ENCODE measurements at regions not wholly inside any gene's neighbourhood (a gene's known extent, or its start where the extent isn't known, plus 50 kb on each side); places are given as distances from the start of the nearest gene placed in this dataset.

- Histone ChIP-seq H2AFZ (ENCODE audit: low read depth, low read length) (no peak overlapping the region), H3K36me3 (ENCODE audit: insufficient read depth, low read length) (no peaks in the 10 kb centered on the region), H3K4me1 (ENCODE audit: insufficient read depth, low read length) (no peaks in the 10 kb centered on the region), H3K4me3 (ENCODE audit: insufficient read depth, low read depth, low read length) (no peak overlapping the region), H3K79me2 (ENCODE audit: insufficient read depth, low read length) (no peaks in the 10 kb centered on the region), H3K27me3 (ENCODE audit: insufficient read depth, low read length) (no peaks in the 10 kb centered on the region), H4K20me1 (ENCODE audit: insufficient read depth, low read length) (no peaks in the 10 kb centered on the region), H3K9me3 (ENCODE audit: insufficient read depth, low read depth, low read length) (no peaks in the 10 kb centered on the region), H3K27ac (ENCODE audit: low read depth, low read length) (no peak overlapping the region), H3K4me2 (ENCODE audit: low read length) (no peak overlapping the region), H3K9ac (ENCODE audit: low read length) (no peak overlapping the region)
- FAIRE-seq (no peak), DNase-seq (ENCODE audit: low read depth) (no peak)
- Mint-ChIP-seq H3K4me3 (ENCODE audit: unreplicated experiment) (no peak overlapping the region), H3K9me3 (ENCODE audit: unreplicated experiment) (peaks cover 2% of the 10 kb centered on the region), H3K36me3 (ENCODE audit: low read depth, unreplicated experiment) (peaks cover 1% of the 10 kb centered on the region), H3K27ac (ENCODE audit: unreplicated experiment) (no peak overlapping the region), H3K4me1 (ENCODE audit: low read depth, unreplicated experiment) (no peaks in the 10 kb centered on the region), H3K27me3 (ENCODE audit: low read depth, unreplicated experiment) (peaks cover 15% of the 10 kb centered on the region)
- TF ChIP-seq CTCF (IDR thresholded peaks at IDR 0.05; ENCODE audit: insufficient read depth, low read depth, low read length) (no peak), EZH2 (IDR thresholded peaks at IDR 0.05; ENCODE audit: insufficient read depth, low read length) (no peak)
These were observed 176.6 kb downstream of the BCL11B start for GRCh38 chr14:99095369-99095768.

- TF ChIP-seq EZH2 (IDR thresholded peaks at IDR 0.05; ENCODE audit: insufficient read depth, low read length) (no peak), CTCF (IDR thresholded peaks at IDR 0.05; ENCODE audit: insufficient read depth, low read depth, low read length) (no peak)
- Histone ChIP-seq H3K79me2 (ENCODE audit: insufficient read depth, low read length) (no peaks in the 10 kb centered on the region), H3K4me1 (ENCODE audit: insufficient read depth, low read length) (no peaks in the 10 kb centered on the region), H3K4me2 (ENCODE audit: low read length) (no peak overlapping the region), H4K20me1 (ENCODE audit: insufficient read depth, low read length) (no peaks in the 10 kb centered on the region), H3K27ac (ENCODE audit: low read depth, low read length) (no peak overlapping the region), H3K36me3 (ENCODE audit: insufficient read depth, low read length) (no peaks in the 10 kb centered on the region), H3K27me3 (ENCODE audit: insufficient read depth, low read length) (no peaks in the 10 kb centered on the region), H2AFZ (ENCODE audit: low read depth, low read length) (no peak overlapping the region), H3K9me3 (ENCODE audit: insufficient read depth, low read depth, low read length) (no peaks in the 10 kb centered on the region), H3K9ac (ENCODE audit: low read length) (no peak overlapping the region), H3K4me3 (ENCODE audit: insufficient read depth, low read depth, low read length) (no peak overlapping the region)
- DNase-seq (ENCODE audit: low read depth) = no peak
- no peak for FAIRE-seq
- Mint-ChIP-seq H3K27me3 (ENCODE audit: low read depth, unreplicated experiment) (peaks cover 15% of the 10 kb centered on the region), H3K4me1 (ENCODE audit: low read depth, unreplicated experiment) (no peaks in the 10 kb centered on the region), H3K36me3 (ENCODE audit: low read depth, unreplicated experiment) (peaks cover 1% of the 10 kb centered on the region), H3K4me3 (ENCODE audit: unreplicated experiment) (no peak overlapping the region), H3K9me3 (ENCODE audit: unreplicated experiment) (peaks cover 6% of the 10 kb centered on the region), H3K27ac (ENCODE audit: unreplicated experiment) (no peak overlapping the region)
These were observed 173.8 kb downstream of the BCL11B start for GRCh38 chr14:99098199-99098598.

GRCh38 chr14:99099051-99099787 lies 172.8 kb downstream of the BCL11B start:
- no peak overlapping the region for H3K27ac ChIP-seq (ENCODE audit: low read depth, low read length)
- H3K27ac Mint-ChIP-seq (ENCODE audit: unreplicated experiment) = no peak overlapping the region
- H3K9me3 ChIP-seq (ENCODE audit: insufficient read depth, low read depth, low read length) = no peaks in the 10 kb centered on the region
- DNase-seq (ENCODE audit: low read depth) (no peak), FAIRE-seq (no peak)
- no peaks in the 10 kb centered on the region for H4K20me1 ChIP-seq (ENCODE audit: insufficient read depth, low read length)
- TF ChIP-seq CTCF (IDR thresholded peaks at IDR 0.05; ENCODE audit: insufficient read depth, low read depth, low read length) = no peak
- TF ChIP-seq EZH2 (IDR thresholded peaks at IDR 0.05; ENCODE audit: insufficient read depth, low read length) = no peak
- no peaks in the 10 kb centered on the region for H3K4me1 ChIP-seq (ENCODE audit: insufficient read depth, low read length)
- no peak overlapping the region for H2AFZ ChIP-seq (ENCODE audit: low read depth, low read length)
- H3K79me2 ChIP-seq (ENCODE audit: insufficient read depth, low read length) = no peaks in the 10 kb centered on the region
- H3K4me2 ChIP-seq (ENCODE audit: low read length) = no peak overlapping the region
- H3K36me3 Mint-ChIP-seq (ENCODE audit: low read depth, unreplicated experiment) = peaks cover 1% of the 10 kb centered on the region
- H3K4me3 ChIP-seq (ENCODE audit: insufficient read depth, low read depth, low read length) = no peak overlapping the region
- H3K27me3 Mint-ChIP-seq (ENCODE audit: low read depth, unreplicated experiment) = peaks cover 15% of the 10 kb centered on the region
- H3K9ac ChIP-seq (ENCODE audit: low read length) = no peak overlapping the region
- H3K9me3 Mint-ChIP-seq (ENCODE audit: unreplicated experiment) = peaks cover 6% of the 10 kb centered on the region
- no peaks in the 10 kb centered on the region for H3K27me3 ChIP-seq (ENCODE audit: insufficient read depth, low read length)
- H3K4me1 Mint-ChIP-seq (ENCODE audit: low read depth, unreplicated experiment) = no peaks in the 10 kb centered on the region
- no peaks in the 10 kb centered on the region for H3K36me3 ChIP-seq (ENCODE audit: insufficient read depth, low read length)
- H3K4me3 Mint-ChIP-seq (ENCODE audit: unreplicated experiment) = no peak overlapping the region

Data from astrocyte (in vitro differentiated cells and primary cell).